ENCODE measurements at regions not wholly inside any gene's neighbourhood (a gene's known extent, or its start where the extent isn't known, plus 50 kb on each side); places are given as distances from the start of the nearest gene placed in this dataset.

DNA sequence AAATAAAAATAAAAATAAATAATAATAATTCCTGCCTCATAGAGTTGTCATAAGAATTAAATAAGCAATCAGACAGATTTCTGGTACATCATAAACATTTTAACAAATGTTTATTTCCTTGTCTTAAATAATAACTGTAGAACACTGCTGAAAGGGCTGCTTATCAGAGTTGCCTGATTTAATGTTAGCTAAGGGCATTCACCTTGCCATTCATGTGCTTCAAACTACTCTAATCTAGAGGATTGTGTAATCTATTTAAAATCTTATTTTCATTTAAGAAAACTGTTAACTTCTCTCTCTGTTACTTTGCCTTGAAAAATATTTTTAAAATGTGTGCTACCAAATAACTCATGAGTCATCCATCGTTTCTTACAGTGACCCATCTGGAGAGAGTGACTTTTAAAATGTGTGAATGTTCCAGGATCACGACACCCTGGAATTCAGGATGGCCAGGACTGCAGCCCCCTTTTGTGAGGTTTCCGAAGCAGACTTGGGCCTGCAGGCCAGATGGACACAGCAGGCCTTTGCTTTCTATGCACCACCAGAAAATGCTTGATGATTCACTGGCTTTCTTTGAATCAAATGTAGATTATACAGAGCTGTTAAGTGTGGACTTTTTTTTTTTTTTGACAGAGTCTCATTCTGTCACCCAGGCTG lies 109.1 kb upstream of the TNS3 start:
- Histone ChIP-seq H3K4me1 (ENCODE audit: low read depth) (no peaks in the 10 kb centered on the region), H3K9me3 (no peaks in the 10 kb centered on the region), H3K36me3 (ENCODE audit: low read depth) (no peaks in the 10 kb centered on the region), H3K4me3 (no peak overlapping the region)
- ATAC-seq (no peak), DNase-seq (no peak)
- TF ChIP-seq, protein P1, sequence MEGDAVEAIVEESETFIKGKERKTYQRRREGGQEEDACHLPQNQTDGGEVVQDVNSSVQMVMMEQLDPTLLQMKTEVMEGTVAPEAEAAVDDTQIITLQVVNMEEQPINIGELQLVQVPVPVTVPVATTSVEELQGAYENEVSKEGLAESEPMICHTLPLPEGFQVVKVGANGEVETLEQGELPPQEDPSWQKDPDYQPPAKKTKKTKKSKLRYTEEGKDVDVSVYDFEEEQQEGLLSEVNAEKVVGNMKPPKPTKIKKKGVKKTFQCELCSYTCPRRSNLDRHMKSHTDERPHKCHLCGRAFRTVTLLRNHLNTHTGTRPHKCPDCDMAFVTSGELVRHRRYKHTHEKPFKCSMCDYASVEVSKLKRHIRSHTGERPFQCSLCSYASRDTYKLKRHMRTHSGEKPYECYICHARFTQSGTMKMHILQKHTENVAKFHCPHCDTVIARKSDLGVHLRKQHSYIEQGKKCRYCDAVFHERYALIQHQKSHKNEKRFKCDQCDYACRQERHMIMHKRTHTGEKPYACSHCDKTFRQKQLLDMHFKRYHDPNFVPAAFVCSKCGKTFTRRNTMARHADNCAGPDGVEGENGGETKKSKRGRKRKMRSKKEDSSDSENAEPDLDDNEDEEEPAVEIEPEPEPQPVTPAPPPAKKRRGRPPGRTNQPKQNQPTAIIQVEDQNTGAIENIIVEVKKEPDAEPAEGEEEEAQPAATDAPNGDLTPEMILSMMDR (IDR thresholded peaks at IDR 0.05): no peak
- intact Hi-C loops (cut with DNase I, micrococcal nuclease): no loop called here

DNA sequence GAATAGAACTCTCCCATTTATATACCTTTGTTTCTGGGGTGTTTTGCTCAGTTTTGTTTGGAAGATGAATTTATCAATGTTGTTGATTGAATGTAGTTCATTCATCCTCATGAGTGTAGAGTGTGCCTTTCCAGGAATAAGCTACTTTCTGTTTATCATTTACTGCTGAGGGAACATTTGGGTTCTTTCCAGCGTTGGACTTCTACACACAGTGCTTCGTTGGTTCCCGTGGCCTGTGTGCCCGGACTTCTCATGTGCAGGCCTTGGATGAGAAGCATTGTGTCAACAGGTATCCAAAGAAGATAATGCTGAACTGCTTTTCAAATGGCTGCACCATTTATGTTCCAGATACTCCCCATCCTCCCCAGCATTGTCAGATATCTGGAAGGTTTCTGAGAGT lies 107.6 kb upstream of the TNS3 start:
- Histone ChIP-seq H3K36me3 (ENCODE audit: low read depth) (no peaks in the 10 kb centered on the region), H3K4me1 (ENCODE audit: low read depth) (no peaks in the 10 kb centered on the region), H3K9me3 (no peaks in the 10 kb centered on the region), H3K4me3 (no peak overlapping the region)
- DNase-seq (no peak), ATAC-seq (no peak)
- TF ChIP-seq, protein P1 (IDR thresholded peaks at IDR 0.05): no peak
- intact Hi-C loops (cut with DNase I, micrococcal nuclease): no loop called here

DNA sequence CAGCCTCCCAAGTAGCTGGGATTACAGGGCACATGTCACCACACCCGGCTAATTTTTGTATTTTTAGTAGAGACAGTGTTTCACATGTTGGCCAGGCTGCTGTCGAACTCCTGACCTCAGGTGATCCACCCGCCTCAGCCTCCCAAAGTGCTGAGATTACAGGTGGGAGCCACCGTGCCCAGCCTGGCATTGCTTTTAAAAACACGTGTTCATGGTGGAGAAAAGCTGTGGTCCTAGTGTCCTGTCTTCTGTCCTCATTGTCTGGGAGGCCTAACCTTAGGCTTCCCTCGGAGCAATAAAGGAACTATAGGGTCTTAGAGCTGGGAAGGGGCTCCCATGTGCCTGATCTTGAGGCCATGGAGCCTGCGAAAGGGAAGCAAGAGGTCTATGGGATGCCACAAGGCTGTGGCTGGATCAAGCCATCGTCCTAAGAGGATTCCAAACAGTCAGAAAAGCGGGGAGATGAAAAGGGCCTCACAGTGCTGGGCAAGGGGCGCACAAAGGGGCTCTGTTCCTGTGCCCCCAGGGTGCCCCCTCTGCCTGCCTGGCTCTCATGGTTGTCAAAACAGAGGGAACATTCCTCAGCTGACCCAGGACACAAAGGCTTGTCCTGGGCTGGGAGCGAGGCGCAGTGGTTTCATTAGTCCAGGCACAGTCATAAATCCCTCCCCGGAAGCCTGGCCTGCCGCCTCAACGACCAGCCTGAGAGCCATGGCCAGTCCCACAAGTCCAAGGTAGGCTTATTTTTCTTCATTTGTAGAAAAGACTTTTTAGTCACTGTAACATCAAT lies 106.6 kb upstream of the TNS3 start:
- Histone ChIP-seq H3K9me3 (no peaks in the 10 kb centered on the region), H3K36me3 (ENCODE audit: low read depth) (no peaks in the 10 kb centered on the region), H3K4me1 (ENCODE audit: low read depth) (no peaks in the 10 kb centered on the region), H3K4me3 (no peak overlapping the region)
- DNase-seq (no peak), ATAC-seq (no peak)
- TF ChIP-seq, protein P1 (IDR thresholded peaks at IDR 0.05): no peak
- intact Hi-C loops (cut with DNase I, micrococcal nuclease): no loop called here

DNA sequence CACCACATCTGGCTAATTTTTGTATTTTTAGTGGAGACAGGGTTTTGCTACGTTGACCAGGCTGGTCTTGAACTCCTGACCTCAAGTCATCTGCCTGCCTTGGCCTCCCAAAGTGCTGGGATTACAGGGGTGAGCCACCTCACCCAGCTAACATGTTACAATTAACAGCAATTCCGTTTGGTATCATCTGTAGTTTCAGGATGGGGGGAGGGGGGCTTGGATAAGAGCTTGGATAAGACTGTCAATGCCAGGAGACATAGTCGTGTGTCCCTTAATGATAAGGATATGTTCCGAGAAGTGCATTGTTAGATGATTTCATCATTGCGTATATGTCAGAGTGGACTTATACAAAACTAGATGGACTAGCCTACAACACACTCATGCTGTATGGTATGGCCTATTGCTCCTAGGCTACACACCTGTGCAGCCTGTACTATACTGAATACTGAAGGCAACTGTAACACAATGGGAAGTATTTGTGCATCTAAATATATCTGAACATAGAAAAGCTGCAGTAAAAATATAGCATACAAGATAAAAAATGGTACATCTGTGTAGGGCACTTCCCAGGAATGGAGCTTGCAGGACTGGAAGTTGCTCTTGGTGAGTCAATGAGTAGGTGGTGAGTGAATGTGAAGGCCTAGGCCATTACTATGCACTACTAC lies 103.9 kb upstream of the TNS3 start:
- DNase-seq: no peak
- ATAC-seq: no peak
- intact Hi-C loops (cut with DNase I, micrococcal nuclease): no loop called here
- TF ChIP-seq, protein P1 (IDR thresholded peaks at IDR 0.05): no peak
- H3K4me3 ChIP-seq: no peak overlapping the region
- no peaks in the 10 kb centered on the region for H3K9me3 ChIP-seq
- no peaks in the 10 kb centered on the region for H3K4me1 ChIP-seq (ENCODE audit: low read depth)
- no peaks in the 10 kb centered on the region for H3K36me3 ChIP-seq (ENCODE audit: low read depth)

DNA sequence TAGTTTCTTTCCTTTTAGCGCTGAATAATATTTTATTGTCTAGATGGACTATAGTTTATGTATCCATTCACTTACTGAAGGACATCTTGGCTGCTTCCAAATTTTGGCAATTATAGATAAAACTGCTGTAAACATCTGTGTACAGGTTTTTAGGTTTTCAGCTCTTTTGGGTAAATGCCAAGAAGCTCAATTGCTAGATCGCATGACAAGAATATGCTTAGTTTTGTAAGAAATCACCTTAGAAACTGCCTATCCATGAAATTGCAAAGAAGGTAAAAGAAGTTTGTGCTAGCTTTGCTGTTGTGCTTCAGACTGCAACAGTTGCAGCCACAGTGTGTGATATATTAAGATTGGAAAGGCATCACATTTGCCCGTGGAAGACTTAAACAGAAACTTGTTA lies 103.2 kb upstream of the TNS3 start:
- H3K9me3 ChIP-seq: no peaks in the 10 kb centered on the region
- no peaks in the 10 kb centered on the region for H3K4me1 ChIP-seq (ENCODE audit: low read depth)
- TF ChIP-seq, protein P1 (IDR thresholded peaks at IDR 0.05): no peak
- no peak overlapping the region for H3K4me3 ChIP-seq
- DNase-seq (no peak), ATAC-seq (no peak)
- no peaks in the 10 kb centered on the region for H3K36me3 ChIP-seq (ENCODE audit: low read depth)
- intact Hi-C loops (cut with DNase I, micrococcal nuclease): no loop called here
